ENCODE measurements at regions not wholly inside any gene's neighbourhood (a gene's known extent, or its start where the extent isn't known, plus 50 kb on each side); places are given as distances from the start of the nearest gene placed in this dataset.

GRCh38 chr6:121668259-121668658, 232.8 kb downstream of the GJA1 start:
- DNase-seq (no peak), ATAC-seq (ENCODE audit: low read depth) (no peak)
- CTCF ChIA-PET: no interaction called here
- TF ChIP-seq CTCF (IDR thresholded peaks at IDR 0.05): no peak
- H3K4me3 Mint-ChIP-seq: no peak overlapping the region
- no peaks in the 10 kb centered on the region for H3K4me1 Mint-ChIP-seq
- no peaks in the 10 kb centered on the region for H3K36me3 Mint-ChIP-seq (ENCODE audit: low read depth)
- no peaks in the 10 kb centered on the region for H3K9me3 Mint-ChIP-seq
- intact Hi-C loops (cut with micrococcal nuclease): no loop called here
- POLR2A ChIA-PET: no interaction called here
- H3K27me3 Mint-ChIP-seq: no peaks in the 10 kb centered on the region
- H3K27ac Mint-ChIP-seq: no peak overlapping the region

GRCh38 chr6:121670511-121670910, 235.1 kb downstream of the GJA1 start:
- no peaks in the 10 kb centered on the region for H3K36me3 Mint-ChIP-seq (ENCODE audit: low read depth)
- ChIA-PET CTCF (no interaction called here), POLR2A (no interaction called here)
- no peaks in the 10 kb centered on the region for H3K4me1 Mint-ChIP-seq
- no peak overlapping the region for H3K27ac Mint-ChIP-seq
- no peak for TF ChIP-seq CTCF (IDR thresholded peaks at IDR 0.05)
- H3K4me3 Mint-ChIP-seq: no peak overlapping the region
- no peaks in the 10 kb centered on the region for H3K9me3 Mint-ChIP-seq
- DNase-seq: no peak
- H3K27me3 Mint-ChIP-seq: no peaks in the 10 kb centered on the region
- no peak for ATAC-seq (ENCODE audit: low read depth)
- intact Hi-C loops (cut with micrococcal nuclease): no loop called here

- TF ChIP-seq CTCF (IDR thresholded peaks at IDR 0.05): no peak
- ChIA-PET CTCF (no interaction called here), POLR2A (no interaction called here)
- H3K4me3 Mint-ChIP-seq: no peak overlapping the region
- no peaks in the 10 kb centered on the region for H3K36me3 Mint-ChIP-seq (ENCODE audit: low read depth)
- no peak overlapping the region for H3K27ac Mint-ChIP-seq
- DNase-seq (no peak), ATAC-seq (ENCODE audit: low read depth) (no peak)
- no peaks in the 10 kb centered on the region for H3K27me3 Mint-ChIP-seq
- no peaks in the 10 kb centered on the region for H3K4me1 Mint-ChIP-seq
- H3K9me3 Mint-ChIP-seq: no peaks in the 10 kb centered on the region
- intact Hi-C loops (cut with micrococcal nuclease): no loop called here
Measured at GRCh38 chr6:121677571-121677970, 242.1 kb downstream of the GJA1 start.

- Mint-ChIP-seq H3K4me3 (no peak overlapping the region), H3K36me3 (ENCODE audit: low read depth) (no peaks in the 10 kb centered on the region), H3K27ac (no peak overlapping the region), H3K27me3 (no peaks in the 10 kb centered on the region), H3K9me3 (no peaks in the 10 kb centered on the region), H3K4me1 (no peaks in the 10 kb centered on the region)
- POLR2A ChIA-PET: no interaction called here
- ATAC-seq (ENCODE audit: low read depth) (no peak), DNase-seq (no peak)
- no peak for TF ChIP-seq CTCF (IDR thresholded peaks at IDR 0.05)
- CTCF ChIA-PET: no interaction called here
- intact Hi-C loops (cut with micrococcal nuclease): no loop called here
Measured at GRCh38 chr6:121678245-121678644, 242.8 kb downstream of the GJA1 start.

- no peaks in the 10 kb centered on the region for H3K4me1 Mint-ChIP-seq
- ATAC-seq (ENCODE audit: low read depth): no peak
- no peaks in the 10 kb centered on the region for H3K9me3 Mint-ChIP-seq
- no peak for TF ChIP-seq CTCF (IDR thresholded peaks at IDR 0.05)
- no peak overlapping the region for H3K4me3 Mint-ChIP-seq
- no peaks in the 10 kb centered on the region for H3K36me3 Mint-ChIP-seq (ENCODE audit: low read depth)
- no peak for DNase-seq
- intact Hi-C loops (cut with micrococcal nuclease): no loop called here
- CTCF ChIA-PET: no interaction called here
- H3K27me3 Mint-ChIP-seq: no peaks in the 10 kb centered on the region
- H3K27ac Mint-ChIP-seq: no peak overlapping the region
- POLR2A ChIA-PET: no interaction called here
Measured at GRCh38 chr6:121680058-121680457, 244.6 kb downstream of the GJA1 start.

Measured in activated B cell treated with CpG ODN at 0.5 μM for 24 hours (primary cell).